Ovary (tissue), 7 donors: ENCODE measurements at regions not wholly inside any gene's neighbourhood (a gene's known extent, or its start where the extent isn't known, plus 50 kb on each side); places are given as distances from the start of the nearest gene placed in this dataset.
"Not testable (repeated sequence)": the region's sequence is repeated elsewhere in the genome, so short reads cannot be mapped to it uniquely, and the experiment has no call there.

Source experiments
- DNase-seq, 5 donors: peaks; one replicate each; pipeline ENCODE4 v3.0.0-alpha.2; 2019 to 2020
- H3K27ac ChIP-seq, 2 donors: fragments of 200-600 bp; one replicate each; pipeline versions ENCODE4 v1.5.1 to v1.8.0; 2019 to 2022
- H3K27me3 ChIP-seq: fragments of 200-600 bp; one replicate; pipeline ENCODE4 v1.8.0; 2022
- H3K36me3 ChIP-seq: fragments of 200-600 bp; sonication (generic); one replicate; pipeline ENCODE4 v1.5.1; 2019
- H3K4me1 ChIP-seq: one replicate; pipeline ENCODE4 v1.8.1; 2013; ENCODE audit warnings: mild to moderate bottlenecking, moderate library complexity; ENCODE audit not compliant: insufficient read depth
- H3K4me3 ChIP-seq: fragments of 200-600 bp; sonication (generic); one replicate; pipeline ENCODE4 v1.5.1; 2017
- H3K9me3 ChIP-seq, 2 donors: fragments of 200-600 bp in 1 of 2; sonication (generic) in 1 of 2; one replicate each; pipeline versions ENCODE4 v1.5.1 to v1.8.1; 2013 to 2019; ENCODE audit warnings: mild to moderate bottlenecking in 1 of 2, moderate library complexity in 1 of 2
- EP300 ChIP-seq: sonication (generic); formaldehyde crosslinking; IDR thresholded peaks from one replicate; pipeline ENCODE4 v1.6.1; 2017; ENCODE audit warnings: antibody characterized with exemption
- POLR2A ChIP-seq: fragments of 450-650 bp; IDR thresholded peaks from one replicate; pipeline ENCODE4 v1.6.1; 2017; ENCODE audit warnings: antibody characterized with exemption, mild to moderate bottlenecking, moderate library complexity
- WGBS, 3 donors: extraction: QIAGEN DNeasy Blood & Tissue Kit in 1 of 3; methylation state at CpG; one replicate each; pipeline versions ENCODE4 v1.1.5 to v1.1.7; 2013 to 2017; 5-methylcytosine and 5-hydroxymethylcytosine counted together
- intact Hi-C, 4 donors: fragments of 100-400 bp; cut with DNase I; formaldehyde crosslinking; loops; one replicate each; pipeline versions ENCODE4 v1.11.0 to v1.15.1; 2022 to 2023
- TF ChIP-seq, protein P1 (sequence below), 3 donors: fragments of 450-650 bp in 2 of 3; fragments of 200-600 bp in 1 of 3; IDR thresholded peaks; one replicate each; pipeline versions ENCODE4 v1.5.1 to v1.8.0; 2016 to 2022; ENCODE audit warnings: antibody characterized with exemption in 3 of 3, mild to moderate bottlenecking in 1 of 3
- donor health status: DM: no; HTN: no; CAD: no; lungs with moderate emphysema.
- donor health status: DM: no; HTN: no; CAD: no.
- donor health status: Bipolar disorder and iron deficiency.
- donor health status: DM: no; HTN: no; CAD: no.
- donor health status: DM: yes; HTN: yes; CAD: no.

DNA sequence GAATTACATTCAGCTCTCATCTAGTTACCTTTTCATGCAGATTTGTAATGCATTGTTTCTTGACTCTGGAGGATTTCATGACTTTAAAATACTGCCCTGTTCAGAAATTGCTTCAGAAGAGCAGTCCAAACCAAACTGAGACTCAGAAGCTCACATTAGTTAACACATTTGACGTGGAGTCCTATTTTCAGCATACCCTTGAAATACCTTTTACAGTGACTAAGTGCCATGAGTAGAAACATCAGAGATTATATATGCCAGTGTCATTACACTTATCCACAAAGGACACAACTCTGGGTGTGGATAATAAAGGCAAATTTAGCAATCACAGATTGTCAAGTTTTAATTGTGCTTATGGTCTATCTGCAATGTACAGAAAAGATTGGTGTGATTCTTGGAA lies 459.6 kb downstream of the FRK start:
- 60 to 71% (median 65%) methylated on average over 1 of the region's 1 CpG for WGBS, 3 donors
- H3K9me3 ChIP-seq, result no peaks in the 10 kb centered on the region

DNA sequence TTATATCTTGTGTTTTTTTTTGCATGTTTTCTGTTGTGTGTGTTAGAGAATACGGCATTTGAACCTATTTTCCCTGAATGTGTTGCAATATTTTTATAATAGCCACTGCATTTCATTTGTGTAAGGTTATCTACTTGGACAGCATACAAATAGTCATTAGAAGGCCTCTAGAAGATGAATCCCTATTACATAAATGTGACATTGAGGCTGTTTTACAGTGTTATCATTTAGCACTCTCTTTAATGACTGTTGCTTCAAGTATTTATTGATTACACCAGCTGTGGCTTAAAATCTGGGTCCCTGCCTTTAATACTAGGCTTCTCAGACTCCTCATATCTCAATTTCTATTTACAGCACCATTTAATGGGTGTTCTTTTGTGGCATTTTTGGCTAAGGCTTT lies 465.8 kb downstream of the FRK start:
- DNase-seq, result no peak
- Histone ChIP-seq H3K4me3 (no peak overlapping the region), H3K9me3 (no peaks in the 10 kb centered on the region), H3K27me3 (no peaks in the 10 kb centered on the region), H3K36me3 (no peaks in the 10 kb centered on the region), H3K4me1 (no peaks in the 10 kb centered on the region), H3K27ac (no peak overlapping the region)
- TF ChIP-seq, protein P1, sequence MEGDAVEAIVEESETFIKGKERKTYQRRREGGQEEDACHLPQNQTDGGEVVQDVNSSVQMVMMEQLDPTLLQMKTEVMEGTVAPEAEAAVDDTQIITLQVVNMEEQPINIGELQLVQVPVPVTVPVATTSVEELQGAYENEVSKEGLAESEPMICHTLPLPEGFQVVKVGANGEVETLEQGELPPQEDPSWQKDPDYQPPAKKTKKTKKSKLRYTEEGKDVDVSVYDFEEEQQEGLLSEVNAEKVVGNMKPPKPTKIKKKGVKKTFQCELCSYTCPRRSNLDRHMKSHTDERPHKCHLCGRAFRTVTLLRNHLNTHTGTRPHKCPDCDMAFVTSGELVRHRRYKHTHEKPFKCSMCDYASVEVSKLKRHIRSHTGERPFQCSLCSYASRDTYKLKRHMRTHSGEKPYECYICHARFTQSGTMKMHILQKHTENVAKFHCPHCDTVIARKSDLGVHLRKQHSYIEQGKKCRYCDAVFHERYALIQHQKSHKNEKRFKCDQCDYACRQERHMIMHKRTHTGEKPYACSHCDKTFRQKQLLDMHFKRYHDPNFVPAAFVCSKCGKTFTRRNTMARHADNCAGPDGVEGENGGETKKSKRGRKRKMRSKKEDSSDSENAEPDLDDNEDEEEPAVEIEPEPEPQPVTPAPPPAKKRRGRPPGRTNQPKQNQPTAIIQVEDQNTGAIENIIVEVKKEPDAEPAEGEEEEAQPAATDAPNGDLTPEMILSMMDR (IDR thresholded peaks at IDR 0.05), result no peak
- TF ChIP-seq EP300 (no peak), POLR2A (no peak)
- intact Hi-C loops, result no loop called here
- 25 to 46% (median 35%) methylated on average over 1 of the region's 1 CpG for WGBS, 3 donors

More for the DNA sequence above, 459.6 kb downstream of the FRK start:
- TF ChIP-seq, protein P1 (IDR thresholded peaks at IDR 0.05), result no peak
- no peak for TF ChIP-seq EP300
- TF ChIP-seq POLR2A, result no peak
- intact Hi-C loops, result no loop called here
- no peaks in the 10 kb centered on the region for H3K36me3 ChIP-seq
- DNase-seq, result no peak
- no peaks in the 10 kb centered on the region for H3K27me3 ChIP-seq
- no peak overlapping the region for H3K27ac ChIP-seq
- no peak overlapping the region for H3K4me3 ChIP-seq
- H3K4me1 ChIP-seq, result no peaks in the 10 kb centered on the region

DNA sequence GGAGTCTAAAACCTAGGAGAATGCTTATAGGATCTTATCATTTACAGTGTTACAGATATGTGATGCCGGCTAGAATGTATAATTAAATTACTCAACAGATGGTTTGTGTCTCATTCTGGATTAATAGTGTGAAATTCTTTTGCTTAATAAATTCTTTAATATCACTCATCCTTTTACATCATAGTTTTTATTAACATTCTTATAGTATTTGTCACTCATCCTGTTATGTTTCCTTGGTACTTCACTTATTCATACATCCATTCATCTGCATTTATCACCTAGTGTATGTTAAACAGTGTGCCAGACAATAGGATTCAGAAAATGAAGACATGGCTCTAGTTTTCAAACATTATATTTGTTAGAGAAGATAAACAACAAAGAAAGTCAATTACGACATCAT lies 468.7 kb downstream of the FRK start:
- intact Hi-C loops, result no loop called here
- WGBS, 3 donors, result 8 to 16% (median 10%) methylated on average over 2 of the region's 2 CpGs

DNA sequence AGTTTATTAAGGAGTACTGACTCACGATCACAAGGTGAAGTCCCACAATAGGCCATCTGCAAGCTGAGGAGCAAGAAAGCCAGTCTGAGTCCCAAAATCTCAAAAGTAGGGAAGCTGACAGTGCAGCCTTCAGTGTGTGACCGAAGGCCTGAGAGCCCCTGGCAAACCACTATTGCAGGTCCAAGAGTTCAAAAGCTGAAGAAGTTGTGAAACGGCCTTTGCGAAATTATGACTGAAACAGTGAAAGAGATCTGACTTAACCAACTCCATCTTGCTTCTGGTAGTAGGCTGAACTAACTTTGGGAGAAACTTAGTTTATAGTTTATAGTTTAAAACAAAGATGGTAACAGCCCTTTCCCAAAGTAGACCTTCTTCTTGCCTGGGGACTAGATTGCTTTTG lies 471.6 kb downstream of the FRK start:
- H3K9me3 ChIP-seq, intact Hi-C loops, H3K4me3 ChIP-seq, H3K27ac ChIP-seq, H3K36me3 ChIP-seq, DNase-seq, H3K27me3 ChIP-seq, H3K4me1 ChIP-seq: not testable (repeated sequence)
- 88 to 94% (median 90%) methylated on average over 4 of the region's 4 CpGs for WGBS, 3 donors

More for the DNA sequence above, 468.7 kb downstream of the FRK start:
- no peak for DNase-seq
- no peaks in the 10 kb centered on the region for H3K36me3 ChIP-seq
- no peaks in the 10 kb centered on the region for H3K9me3 ChIP-seq
- no peaks in the 10 kb centered on the region for H3K27me3 ChIP-seq
- H3K4me3 ChIP-seq, result no peak overlapping the region
- H3K27ac ChIP-seq, result no peak overlapping the region
- TF ChIP-seq EP300, result no peak
- TF ChIP-seq POLR2A, result no peak
- TF ChIP-seq, protein P1 (IDR thresholded peaks at IDR 0.05), result no peak
- H3K4me1 ChIP-seq, result no peaks in the 10 kb centered on the region

DNA sequence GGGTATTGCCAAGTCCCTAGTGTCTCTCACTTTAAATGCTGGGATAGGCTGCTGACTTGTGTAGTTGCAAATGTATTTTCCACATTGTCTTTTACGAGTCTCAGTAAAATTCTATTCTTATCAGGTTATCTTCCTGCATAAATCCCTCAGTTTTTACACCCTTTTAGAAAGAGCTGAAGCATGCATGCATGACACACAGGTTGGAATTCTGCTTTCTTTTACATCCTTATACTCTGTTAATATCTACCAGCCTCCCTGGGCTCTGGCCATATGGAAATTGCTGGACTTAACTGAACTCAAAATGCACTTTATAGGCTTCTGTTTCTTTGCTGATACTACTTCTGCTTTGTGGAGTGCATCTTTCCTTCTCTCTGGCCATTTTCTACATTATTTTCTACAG lies 477.4 kb downstream of the FRK start:
- 15 to 37% (median 20%) methylated on average over 1 of the region's 1 CpG for WGBS, 3 donors
- H3K4me3 ChIP-seq, result no peak overlapping the region

More for the DNA sequence above, 477.4 kb downstream of the FRK start:
- no peaks in the 10 kb centered on the region for H3K36me3 ChIP-seq
- TF ChIP-seq, protein P1 (IDR thresholded peaks at IDR 0.05), result no peak
- TF ChIP-seq EP300 (no peak), POLR2A (no peak)
- no peaks in the 10 kb centered on the region for H3K4me1 ChIP-seq
- H3K27me3 ChIP-seq, result no peaks in the 10 kb centered on the region
- DNase-seq, result no peak
- no peaks in the 10 kb centered on the region for H3K9me3 ChIP-seq
- H3K27ac ChIP-seq, result no peak overlapping the region
- intact Hi-C loops, result no loop called here
